OCI-LY3 (cell line): ENCODE measurements at regions not wholly inside any gene's neighbourhood (a gene's known extent, or its start where the extent isn't known, plus 50 kb on each side); places are given as distances from the start of the nearest gene placed in this dataset.

Source experiments
- EZH2phosphoT487 ChIP-seq: fragments of 200-600 bp; shearing (Covaris generic); IDR thresholded peaks from 2 replicates; pipeline ENCODE4 v1.6.1; 2018; ENCODE audit warnings: antibody characterized with exemption, mixed run types, low read depth
- TF ChIP-seq, protein P1 (sequence below): fragments of 200-600, 300-600 bp; sonication (generic); IDR thresholded peaks from 2 replicates; pipeline ENCODE4 v1.5.1; 2014; ENCODE audit warnings: antibody characterized with exemption, low read length, low read depth

DNA sequence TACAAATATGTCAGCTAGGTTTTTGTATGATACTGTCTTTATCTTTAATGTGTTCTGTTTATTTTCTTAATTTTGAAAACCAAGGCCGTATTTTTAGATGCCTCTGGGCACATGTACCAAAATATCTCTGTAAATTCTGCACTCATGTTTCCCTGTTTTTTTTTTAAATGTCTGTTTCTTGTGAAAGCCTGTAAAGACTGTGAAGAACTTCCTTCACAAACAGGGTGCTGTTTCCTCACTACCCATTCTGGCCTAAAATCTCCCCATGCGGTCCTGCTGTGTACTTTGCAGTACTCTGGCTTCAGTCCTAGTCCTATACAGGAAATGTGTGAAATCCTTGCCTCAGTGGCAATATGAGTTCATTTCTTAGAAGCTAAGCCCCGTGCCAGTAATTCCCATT, 133.4 kb upstream of the ZBTB20 start:
- TF ChIP-seq, protein P1, sequence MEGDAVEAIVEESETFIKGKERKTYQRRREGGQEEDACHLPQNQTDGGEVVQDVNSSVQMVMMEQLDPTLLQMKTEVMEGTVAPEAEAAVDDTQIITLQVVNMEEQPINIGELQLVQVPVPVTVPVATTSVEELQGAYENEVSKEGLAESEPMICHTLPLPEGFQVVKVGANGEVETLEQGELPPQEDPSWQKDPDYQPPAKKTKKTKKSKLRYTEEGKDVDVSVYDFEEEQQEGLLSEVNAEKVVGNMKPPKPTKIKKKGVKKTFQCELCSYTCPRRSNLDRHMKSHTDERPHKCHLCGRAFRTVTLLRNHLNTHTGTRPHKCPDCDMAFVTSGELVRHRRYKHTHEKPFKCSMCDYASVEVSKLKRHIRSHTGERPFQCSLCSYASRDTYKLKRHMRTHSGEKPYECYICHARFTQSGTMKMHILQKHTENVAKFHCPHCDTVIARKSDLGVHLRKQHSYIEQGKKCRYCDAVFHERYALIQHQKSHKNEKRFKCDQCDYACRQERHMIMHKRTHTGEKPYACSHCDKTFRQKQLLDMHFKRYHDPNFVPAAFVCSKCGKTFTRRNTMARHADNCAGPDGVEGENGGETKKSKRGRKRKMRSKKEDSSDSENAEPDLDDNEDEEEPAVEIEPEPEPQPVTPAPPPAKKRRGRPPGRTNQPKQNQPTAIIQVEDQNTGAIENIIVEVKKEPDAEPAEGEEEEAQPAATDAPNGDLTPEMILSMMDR, result no peak
- no peak for TF ChIP-seq EZH2phosphoT487
